Smooth muscle cell (in vitro differentiated cells): ENCODE measurements at regions not wholly inside any gene's neighbourhood (a gene's known extent, or its start where the extent isn't known, plus 50 kb on each side); places are given as distances from the start of the nearest gene placed in this dataset.

ENCODE experiments used
- DNase-seq: peaks from one replicate; lab custom pipeline; 2025; ENCODE audit not compliant: unreplicated experiment; lab: John Stamatoyannopoulos, UW
- H2AFZ ChIP-seq: fragments of 200-600 bp; sonication (generic); 2 replicates; pipeline ENCODE4 v1.6.0; 2016; ENCODE audit warnings: antibody characterized with exemption, low read depth, mild to moderate bottlenecking
- H3F3A ChIP-seq: fragments of 200-600 bp; sonication (generic); 2 replicates; pipeline ENCODE4 v1.6.0; 2017; ENCODE audit warnings: antibody characterized with exemption, low read depth
- H3K27ac ChIP-seq: fragments of 200-600 bp; sonication (generic); 2 replicates; pipeline ENCODE4 v1.5.1; 2016; ENCODE audit warnings: low read depth, mild to moderate bottlenecking
- H3K27me3 ChIP-seq: fragments of 200-600 bp; sonication (generic); 2 replicates; pipeline ENCODE4 v1.6.1; 2016; ENCODE audit warnings: low read depth, mild to moderate bottlenecking
- H3K36me3 ChIP-seq: fragments of 200-600 bp; sonication (generic); 2 replicates; pipeline ENCODE4 v1.5.1; 2016; ENCODE audit warnings: low read depth
- H3K4me1 ChIP-seq: fragments of 200-600 bp; sonication (generic); 2 replicates; pipeline ENCODE4 v1.5.1; 2016; ENCODE audit warnings: low read depth
- H3K4me2 ChIP-seq: fragments of 200-600 bp; sonication (generic); 2 replicates; pipeline ENCODE4 v1.6.0; 2016; ENCODE audit warnings: mild to moderate bottlenecking
- H3K4me3 ChIP-seq: fragments of 200-600 bp; sonication (generic); 2 replicates; pipeline ENCODE4 v1.5.1; 2016; ENCODE audit warnings: mild to moderate bottlenecking
- H3K79me2 ChIP-seq: fragments of 200-600 bp; sonication (generic); 2 replicates; pipeline ENCODE4 v1.6.0; 2016; ENCODE audit warnings: low read depth, mild to moderate bottlenecking
- H3K9ac ChIP-seq: fragments of 200-600 bp; sonication (generic); 2 replicates; pipeline ENCODE4 v1.6.0; 2016; ENCODE audit warnings: low read depth
- H3K9me3 ChIP-seq: fragments of 200-600 bp; sonication (generic); replicated peaks from 2 replicates; pipeline ENCODE4 v1.5.1; 2016; ENCODE audit warnings: low read depth
- H4K20me1 ChIP-seq: fragments of 200-600 bp; sonication (generic); 2 replicates; pipeline ENCODE4 v1.6.0; 2016; ENCODE audit warnings: low read depth
- CTCF ChIP-seq: fragments of 200-600 bp; sonication (generic); IDR thresholded peaks from 2 replicates; pipeline ENCODE4 v1.5.1; 2017; ENCODE audit warnings: borderline replicate concordance, mild to moderate bottlenecking, antibody characterized with exemption; ENCODE audit not compliant: insufficient read depth, poor library complexity, severe bottlenecking
- WGBS: methylation state at CpG from one replicate; pipeline ENCODE4 v1.1.7; 2016; ENCODE audit warnings: low lambda C conversion rate; 5-methylcytosine and 5-hydroxymethylcytosine counted together

GRCh38 chr4:163012816-163013215 is 153.9 kb downstream of the NAF1 start:
- Histone ChIP-seq H3K9me3 (no peaks in the 10 kb centered on the region), H2AFZ (no peak overlapping the region), H3K36me3 (no peaks in the 10 kb centered on the region), H3K9ac (no peak overlapping the region), H3K27me3 (no peaks in the 10 kb centered on the region), H3K4me3 (no peak overlapping the region), H3K4me2 (no peak overlapping the region), H3K4me1 (no peaks in the 10 kb centered on the region), H4K20me1 (no peaks in the 10 kb centered on the region), H3K79me2 (no peaks in the 10 kb centered on the region), H3K27ac (no peak overlapping the region), H3F3A (no peaks in the 10 kb centered on the region)
- DNase-seq: no peak
- 83% methylated on average over 4 of the region's 4 CpGs for WGBS
- TF ChIP-seq CTCF: no peak

GRCh38 chr4:163003979-163004378 is 162.7 kb downstream of the NAF1 start:
- no peaks in the 10 kb centered on the region for H3K27me3 ChIP-seq
- peaks cover 6% of the 10 kb centered on the region for H3K9me3 ChIP-seq
- H3K9ac ChIP-seq: no peak overlapping the region
- DNase-seq: no peak
- H3F3A ChIP-seq: no peaks in the 10 kb centered on the region
- H3K27ac ChIP-seq: no peak overlapping the region
- WGBS: 71% methylated on average over 4 of the region's 4 CpGs
- H3K4me2 ChIP-seq: no peak overlapping the region
- no peaks in the 10 kb centered on the region for H3K4me1 ChIP-seq
- no peak for TF ChIP-seq CTCF
- H3K36me3 ChIP-seq: no peaks in the 10 kb centered on the region
- no peaks in the 10 kb centered on the region for H3K79me2 ChIP-seq
- H2AFZ ChIP-seq: no peak overlapping the region
- H3K4me3 ChIP-seq: no peak overlapping the region
- H4K20me1 ChIP-seq: no peaks in the 10 kb centered on the region

- no peaks in the 10 kb centered on the region for H3K27me3 ChIP-seq
- H3K36me3 ChIP-seq: no peaks in the 10 kb centered on the region
- H4K20me1 ChIP-seq: no peaks in the 10 kb centered on the region
- H3K27ac ChIP-seq: no peak overlapping the region
- H3F3A ChIP-seq: no peaks in the 10 kb centered on the region
- no peak for TF ChIP-seq CTCF
- H3K9ac ChIP-seq: no peak overlapping the region
- no peaks in the 10 kb centered on the region for H3K9me3 ChIP-seq
- no peak overlapping the region for H3K4me2 ChIP-seq
- no peak overlapping the region for H2AFZ ChIP-seq
- DNase-seq: no peak
- H3K4me1 ChIP-seq: peaks cover 4% of the 10 kb centered on the region
- no peaks in the 10 kb centered on the region for H3K79me2 ChIP-seq
- H3K4me3 ChIP-seq: no peak overlapping the region
Observed at GRCh38 chr4:162988530-162988929, 178.2 kb downstream of the NAF1 start.

- peaks cover 4% of the 10 kb centered on the region for H3K4me1 ChIP-seq
- H3K9me3 ChIP-seq: no peaks in the 10 kb centered on the region
- no peak for TF ChIP-seq CTCF
- no peak overlapping the region for H3K4me2 ChIP-seq
- no peak overlapping the region for H3K9ac ChIP-seq
- no peak overlapping the region for H2AFZ ChIP-seq
- no peak overlapping the region for H3K4me3 ChIP-seq
- DNase-seq: no peak
- no peaks in the 10 kb centered on the region for H3K79me2 ChIP-seq
- no peaks in the 10 kb centered on the region for H4K20me1 ChIP-seq
- H3K27ac ChIP-seq: no peak overlapping the region
- no peaks in the 10 kb centered on the region for H3K27me3 ChIP-seq
- H3F3A ChIP-seq: no peaks in the 10 kb centered on the region
- WGBS: 88% methylated on average over 13 of the region's 13 CpGs
- no peaks in the 10 kb centered on the region for H3K36me3 ChIP-seq
Observed at GRCh38 chr4:162985131-162985530, 181.6 kb downstream of the NAF1 start.
